ENCODE measurements at regions not wholly inside any gene's neighbourhood (a gene's known extent, or its start where the extent isn't known, plus 50 kb on each side); places are given as distances from the start of the nearest gene placed in this dataset.

- DNase-seq, result no peak
These were observed 256.7 kb upstream of the TCF21 start for GRCh38 chr6:133632206-133632605.

- no peak for DNase-seq
These were observed 256.0 kb upstream of the TCF21 start for GRCh38 chr6:133632906-133633305.

- no peak for DNase-seq
These were observed 254.4 kb upstream of the TCF21 start for GRCh38 chr6:133634474-133634873.

- no peak for DNase-seq
These were observed 253.5 kb upstream of the TCF21 start for GRCh38 chr6:133635447-133635846.

GRCh38 chr6:133637436-133637835 is 251.5 kb upstream of the TCF21 start:
- no peak for DNase-seq

GRCh38 chr6:133637874-133638273 is 251.0 kb upstream of the TCF21 start:
- no peak for DNase-seq

GRCh38 chr6:133641104-133641503 is 247.8 kb upstream of the TCF21 start:
- peak; percentile 19 for DNase-seq

- DNase-seq, result no peak
These were observed 244.4 kb upstream of the TCF21 start for GRCh38 chr6:133644548-133644891.

GRCh38 chr6:133644892-133645619 is 243.9 kb upstream of the TCF21 start:
- peak; percentile 60 for DNase-seq

GRCh38 chr6:133645966-133646740 is 242.8 kb upstream of the TCF21 start:
- DNase-seq, result peak; percentile 49

GRCh38 chr6:133648581-133648980 is 240.3 kb upstream of the TCF21 start:
- DNase-seq, result no peak

GRCh38 chr6:133671376-133671775 is 217.5 kb upstream of the TCF21 start:
- no peak for DNase-seq

- DNase-seq, result no peak
These were observed 215.9 kb upstream of the TCF21 start for GRCh38 chr6:133673056-133673455.

GRCh38 chr6:133674661-133675060 is 214.3 kb upstream of the TCF21 start:
- no peak for DNase-seq

- DNase-seq, result no peak
These were observed 207.9 kb upstream of the TCF21 start for GRCh38 chr6:133680994-133681393.

- DNase-seq, result no peak
These were observed 207.0 kb upstream of the TCF21 start for GRCh38 chr6:133681891-133682290.

GRCh38 chr6:133682506-133683307 is 206.2 kb upstream of the TCF21 start:
- DNase-seq, result no peak

- no peak for DNase-seq
These were observed 205.7 kb upstream of the TCF21 start for GRCh38 chr6:133683308-133683580.

GRCh38 chr6:133683606-133684005 is 205.3 kb upstream of the TCF21 start:
- DNase-seq, result no peak

- DNase-seq, result no peak
These were observed 200.0 kb upstream of the TCF21 start for GRCh38 chr6:133688705-133689492.

- no peak for DNase-seq
These were observed 199.1 kb upstream of the TCF21 start for GRCh38 chr6:133689863-133690262.

- no peak for DNase-seq
These were observed 195.3 kb upstream of the TCF21 start for GRCh38 chr6:133693565-133693964.

GRCh38 chr6:133697185-133697584 is 191.7 kb upstream of the TCF21 start:
- DNase-seq, result no peak

Measured in eye (tissue), 1 donor.